Rectal smooth muscle tissue (tissue), 1 donor: ENCODE measurements at regions not wholly inside any gene's neighbourhood (a gene's known extent, or its start where the extent isn't known, plus 50 kb on each side); places are given as distances from the start of the nearest gene placed in this dataset.

ENCODE experiments used
- H3K27ac ChIP-seq: one replicate; pipeline ENCODE4 v1.7.0; 2013; ENCODE audit warnings: low read depth, low read length, inconsistent platforms
- H3K27me3 ChIP-seq: one replicate; pipeline ENCODE4 v1.7.0; 2013; ENCODE audit warnings: low read length; ENCODE audit not compliant: control insufficient read depth, insufficient read depth
- H3K36me3 ChIP-seq: one replicate; pipeline ENCODE4 v1.7.0; 2013; ENCODE audit warnings: low read length; ENCODE audit not compliant: control insufficient read depth, insufficient read depth
- H3K4me1 ChIP-seq: one replicate; pipeline ENCODE4 v1.7.0; 2013; ENCODE audit warnings: low read length; ENCODE audit not compliant: control insufficient read depth, insufficient read depth
- H3K4me3 ChIP-seq: one replicate; pipeline ENCODE4 v1.7.0; 2013; ENCODE audit warnings: low read length
- H3K9ac ChIP-seq: one replicate; pipeline ENCODE4 v1.7.0; 2013; ENCODE audit warnings: low read length

- Histone ChIP-seq H3K9ac (no peak overlapping the region), H3K27ac (no peak overlapping the region), H3K27me3 (no peaks in the 10 kb centered on the region), H3K36me3 (no peaks in the 10 kb centered on the region), H3K4me3 (no peak overlapping the region), H3K4me1 (no peaks in the 10 kb centered on the region)
These were observed 628.0 kb upstream of the ADAMTS16 start for GRCh38 chr5:4511996-4512656.

GRCh38 chr5:4513381-4513780, 626.7 kb upstream of the ADAMTS16 start:
- H3K9ac ChIP-seq, result no peak overlapping the region
- H3K27ac ChIP-seq, result no peak overlapping the region
- no peaks in the 10 kb centered on the region for H3K36me3 ChIP-seq
- no peak overlapping the region for H3K4me3 ChIP-seq
- H3K4me1 ChIP-seq, result no peaks in the 10 kb centered on the region
- H3K27me3 ChIP-seq, result no peaks in the 10 kb centered on the region

GRCh38 chr5:4514067-4514648, 626.0 kb upstream of the ADAMTS16 start:
- H3K27me3 ChIP-seq, result no peaks in the 10 kb centered on the region
- H3K36me3 ChIP-seq, result no peaks in the 10 kb centered on the region
- H3K4me1 ChIP-seq, result no peaks in the 10 kb centered on the region
- H3K9ac ChIP-seq, result no peak overlapping the region
- H3K27ac ChIP-seq, result no peak overlapping the region
- no peak overlapping the region for H3K4me3 ChIP-seq

- H3K36me3 ChIP-seq, result no peaks in the 10 kb centered on the region
- no peak overlapping the region for H3K4me3 ChIP-seq
- no peaks in the 10 kb centered on the region for H3K4me1 ChIP-seq
- H3K27ac ChIP-seq, result no peak overlapping the region
- H3K27me3 ChIP-seq, result no peaks in the 10 kb centered on the region
- no peak overlapping the region for H3K9ac ChIP-seq
These were observed 621.0 kb upstream of the ADAMTS16 start for GRCh38 chr5:4518903-4519672.

GRCh38 chr5:4520559-4520958, 619.6 kb upstream of the ADAMTS16 start:
- no peak overlapping the region for H3K27ac ChIP-seq
- H3K4me1 ChIP-seq, result no peaks in the 10 kb centered on the region
- no peak overlapping the region for H3K9ac ChIP-seq
- no peak overlapping the region for H3K4me3 ChIP-seq
- no peaks in the 10 kb centered on the region for H3K27me3 ChIP-seq
- H3K36me3 ChIP-seq, result no peaks in the 10 kb centered on the region

- no peak overlapping the region for H3K27ac ChIP-seq
- H3K27me3 ChIP-seq, result no peaks in the 10 kb centered on the region
- no peaks in the 10 kb centered on the region for H3K4me1 ChIP-seq
- H3K9ac ChIP-seq, result no peak overlapping the region
- no peaks in the 10 kb centered on the region for H3K36me3 ChIP-seq
- H3K4me3 ChIP-seq, result no peak overlapping the region
These were observed 617.1 kb upstream of the ADAMTS16 start for GRCh38 chr5:4523038-4523437.

- Histone ChIP-seq H3K9ac (no peak overlapping the region), H3K36me3 (no peaks in the 10 kb centered on the region), H3K27me3 (no peaks in the 10 kb centered on the region), H3K4me1 (no peaks in the 10 kb centered on the region), H3K27ac (no peak overlapping the region), H3K4me3 (no peak overlapping the region)
These were observed 608.1 kb upstream of the ADAMTS16 start for GRCh38 chr5:4531756-4532704.

- H3K4me1 ChIP-seq, result no peaks in the 10 kb centered on the region
- no peak overlapping the region for H3K27ac ChIP-seq
- no peak overlapping the region for H3K4me3 ChIP-seq
- no peak overlapping the region for H3K9ac ChIP-seq
- H3K27me3 ChIP-seq, result no peaks in the 10 kb centered on the region
- no peaks in the 10 kb centered on the region for H3K36me3 ChIP-seq
These were observed 607.4 kb upstream of the ADAMTS16 start for GRCh38 chr5:4532705-4533080.

GRCh38 chr5:4533457-4534105, 606.5 kb upstream of the ADAMTS16 start:
- Histone ChIP-seq H3K9ac (no peak overlapping the region), H3K27me3 (no peaks in the 10 kb centered on the region), H3K4me1 (no peaks in the 10 kb centered on the region), H3K4me3 (no peak overlapping the region), H3K27ac (no peak overlapping the region), H3K36me3 (no peaks in the 10 kb centered on the region)

GRCh38 chr5:4537489-4537888, 602.6 kb upstream of the ADAMTS16 start:
- no peak overlapping the region for H3K9ac ChIP-seq
- H3K27me3 ChIP-seq, result no peaks in the 10 kb centered on the region
- H3K27ac ChIP-seq, result no peak overlapping the region
- no peaks in the 10 kb centered on the region for H3K36me3 ChIP-seq
- no peak overlapping the region for H3K4me3 ChIP-seq
- H3K4me1 ChIP-seq, result no peaks in the 10 kb centered on the region

- Histone ChIP-seq H3K27me3 (no peaks in the 10 kb centered on the region), H3K36me3 (no peaks in the 10 kb centered on the region), H3K4me3 (no peak overlapping the region), H3K4me1 (no peaks in the 10 kb centered on the region), H3K27ac (no peak overlapping the region), H3K9ac (no peak overlapping the region)
These were observed 599.6 kb upstream of the ADAMTS16 start for GRCh38 chr5:4540375-4541173.
